ENCODE measurements at regions not wholly inside any gene's neighbourhood (a gene's known extent, or its start where the extent isn't known, plus 50 kb on each side); places are given as distances from the start of the nearest gene placed in this dataset.

DNA sequence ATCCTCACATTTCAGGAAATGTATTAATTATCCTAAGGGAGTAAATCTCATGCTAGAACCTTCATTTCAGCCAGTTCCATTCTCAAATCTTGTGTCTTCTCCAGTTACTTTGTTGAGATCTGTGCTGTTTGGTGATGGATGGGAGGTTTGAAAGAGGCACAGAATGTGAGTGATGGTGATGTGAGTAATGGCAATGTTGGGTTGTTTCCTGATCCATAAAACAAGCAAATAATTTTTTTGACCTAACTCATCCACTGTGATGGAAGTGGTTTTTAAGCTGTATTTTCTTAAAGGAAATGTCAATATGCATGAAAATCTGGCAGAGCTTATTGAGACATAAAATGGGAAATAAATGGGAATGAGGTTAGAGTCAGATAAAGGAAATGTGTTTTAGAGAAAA lies 214.7 kb downstream of the CHRM3 start (continued):
- TF ChIP-seq ZNF114 (CRISPR knock-in tag; IDR thresholded peaks at IDR 0.05) (no peak), POLR2AphosphoS5 (IDR thresholded peaks at IDR 0.05; ENCODE audit: low read depth) (no peak), STAT1 (IDR thresholded peaks at IDR 0.05; ENCODE audit: unreplicated experiment) (no peak), ZNF331 (CRISPR knock-in tag; IDR thresholded peaks at IDR 0.05; ENCODE audit: low read depth) (no peak)
- TF ChIP-seq, protein P1, sequence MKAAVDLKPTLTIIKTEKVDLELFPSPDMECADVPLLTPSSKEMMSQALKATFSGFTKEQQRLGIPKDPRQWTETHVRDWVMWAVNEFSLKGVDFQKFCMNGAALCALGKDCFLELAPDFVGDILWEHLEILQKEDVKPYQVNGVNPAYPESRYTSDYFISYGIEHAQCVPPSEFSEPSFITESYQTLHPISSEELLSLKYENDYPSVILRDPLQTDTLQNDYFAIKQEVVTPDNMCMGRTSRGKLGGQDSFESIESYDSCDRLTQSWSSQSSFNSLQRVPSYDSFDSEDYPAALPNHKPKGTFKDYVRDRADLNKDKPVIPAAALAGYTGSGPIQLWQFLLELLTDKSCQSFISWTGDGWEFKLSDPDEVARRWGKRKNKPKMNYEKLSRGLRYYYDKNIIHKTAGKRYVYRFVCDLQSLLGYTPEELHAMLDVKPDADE (IDR thresholded peaks at IDR 0.05), result no peak

DNA sequence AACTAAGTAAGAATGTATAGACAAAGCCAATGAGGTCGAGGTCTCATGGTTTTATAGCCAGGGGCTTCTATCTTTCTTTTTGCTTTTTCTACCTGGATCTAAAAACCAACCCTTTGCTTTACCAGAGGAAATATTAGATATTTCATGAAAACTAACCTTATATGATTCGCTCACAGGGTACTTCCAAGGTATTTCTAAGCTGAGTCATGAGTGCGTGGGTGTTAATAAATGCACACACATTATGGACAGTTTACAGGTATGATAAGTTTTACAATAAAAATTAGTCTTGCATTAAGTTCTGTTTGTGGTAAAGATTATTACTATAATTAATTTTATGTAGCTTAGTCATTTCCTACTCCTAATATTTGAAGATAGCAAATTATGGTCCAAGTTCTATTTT lies 217.2 kb downstream of the CHRM3 start:
- Histone ChIP-seq H3K4me1 (ENCODE audit: insufficient read depth) (peaks cover 6% of the 10 kb centered on the region), H3K9me2 (ENCODE audit: insufficient read depth) (no peaks in the 10 kb centered on the region), H3K27ac (ENCODE audit: low read depth) (no peak overlapping the region), H4K20me1 (replicated peaks; ENCODE audit: insufficient read depth) (no peaks in the 10 kb centered on the region), H3K79me2 (replicated peaks; ENCODE audit: insufficient read depth) (no peaks in the 10 kb centered on the region), H2AFZ (no peak overlapping the region), H3F3A (replicated peaks; ENCODE audit: low read depth) (no peaks in the 10 kb centered on the region), H3K27me3 (ENCODE audit: insufficient read depth) (no peaks in the 10 kb centered on the region), H3K4me3 (no peak overlapping the region), H3K4me2 (no peak overlapping the region), H3K36me3 (ENCODE audit: insufficient read depth) (no peaks in the 10 kb centered on the region)
- Mint-ChIP-seq H3K9me3 (no peaks in the 10 kb centered on the region), H3K4me3 (no peak overlapping the region), H3K4me1 (peaks cover 7% of the 10 kb centered on the region; the same call in 2 of the 3 replicates), H3K36me3 (ENCODE audit: low read depth) (no peaks in the 10 kb centered on the region), H3K27ac (no peak overlapping the region), H3K27me3 (ENCODE audit: insufficient read depth, low read depth, poor library complexity) (no peaks in the 10 kb centered on the region)
- DNase-seq (ENCODE audit: low spot score), result no peak
- TF ChIP-seq EZH2 (IDR thresholded peaks at IDR 0.05; ENCODE audit: low read depth, unreplicated experiment) (no peak), ZNF114 (CRISPR knock-in tag; IDR thresholded peaks at IDR 0.05) (no peak), POLR2AphosphoS5 (IDR thresholded peaks at IDR 0.05; ENCODE audit: low read depth) (no peak), CREB1 (CRISPR knock-in tag; IDR thresholded peaks at IDR 0.05; ENCODE audit: low read depth) (no peak)
- TF ChIP-seq, protein P2, sequence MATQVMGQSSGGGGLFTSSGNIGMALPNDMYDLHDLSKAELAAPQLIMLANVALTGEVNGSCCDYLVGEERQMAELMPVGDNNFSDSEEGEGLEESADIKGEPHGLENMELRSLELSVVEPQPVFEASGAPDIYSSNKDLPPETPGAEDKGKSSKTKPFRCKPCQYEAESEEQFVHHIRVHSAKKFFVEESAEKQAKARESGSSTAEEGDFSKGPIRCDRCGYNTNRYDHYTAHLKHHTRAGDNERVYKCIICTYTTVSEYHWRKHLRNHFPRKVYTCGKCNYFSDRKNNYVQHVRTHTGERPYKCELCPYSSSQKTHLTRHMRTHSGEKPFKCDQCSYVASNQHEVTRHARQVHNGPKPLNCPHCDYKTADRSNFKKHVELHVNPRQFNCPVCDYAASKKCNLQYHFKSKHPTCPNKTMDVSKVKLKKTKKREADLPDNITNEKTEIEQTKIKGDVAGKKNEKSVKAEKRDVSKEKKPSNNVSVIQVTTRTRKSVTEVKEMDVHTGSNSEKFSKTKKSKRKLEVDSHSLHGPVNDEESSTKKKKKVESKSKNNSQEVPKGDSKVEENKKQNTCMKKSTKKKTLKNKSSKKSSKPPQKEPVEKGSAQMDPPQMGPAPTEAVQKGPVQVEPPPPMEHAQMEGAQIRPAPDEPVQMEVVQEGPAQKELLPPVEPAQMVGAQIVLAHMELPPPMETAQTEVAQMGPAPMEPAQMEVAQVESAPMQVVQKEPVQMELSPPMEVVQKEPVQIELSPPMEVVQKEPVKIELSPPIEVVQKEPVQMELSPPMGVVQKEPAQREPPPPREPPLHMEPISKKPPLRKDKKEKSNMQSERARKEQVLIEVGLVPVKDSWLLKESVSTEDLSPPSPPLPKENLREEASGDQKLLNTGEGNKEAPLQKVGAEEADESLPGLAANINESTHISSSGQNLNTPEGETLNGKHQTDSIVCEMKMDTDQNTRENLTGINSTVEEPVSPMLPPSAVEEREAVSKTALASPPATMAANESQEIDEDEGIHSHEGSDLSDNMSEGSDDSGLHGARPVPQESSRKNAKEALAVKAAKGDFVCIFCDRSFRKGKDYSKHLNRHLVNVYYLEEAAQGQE (IDR thresholded peaks at IDR 0.05; ENCODE audit: unreplicated experiment), result no peak
- ATAC-seq, result no peak

DNA sequence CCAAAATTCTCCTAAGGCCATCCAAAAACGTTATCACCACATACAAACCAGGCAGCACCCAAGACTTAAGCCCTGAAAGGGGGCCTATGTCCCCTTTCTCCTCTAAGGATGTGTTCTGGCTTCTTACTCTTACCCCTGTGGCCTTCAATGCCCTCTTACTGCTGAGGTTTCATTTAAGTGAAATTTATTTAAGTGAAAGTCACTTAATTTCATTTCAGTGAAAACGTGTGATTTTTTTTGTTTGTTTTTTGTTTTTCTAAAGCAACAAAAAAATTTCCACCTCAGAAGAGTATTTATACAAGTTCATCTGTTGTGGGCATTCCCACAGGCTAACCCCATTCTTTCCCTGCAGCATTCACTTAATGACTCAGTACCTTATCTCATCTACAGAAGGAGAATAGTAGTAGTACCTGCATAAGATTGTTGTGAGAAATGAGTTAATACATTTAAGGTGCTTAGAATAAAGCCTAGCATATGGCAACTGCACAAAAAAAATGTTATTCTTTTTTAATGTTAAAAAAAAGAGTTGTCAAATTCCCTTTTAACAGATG lies 220.6 kb downstream of the CHRM3 start:
- H3K9me2 ChIP-seq (ENCODE audit: insufficient read depth), result no peaks in the 10 kb centered on the region
- Mint-ChIP-seq H3K4me1 (peaks cover 8% of the 10 kb centered on the region; the same call in 2 of the 3 replicates), H3K27me3 (ENCODE audit: insufficient read depth, low read depth, poor library complexity) (peaks cover 3% of the 10 kb centered on the region), H3K4me3 (no peak overlapping the region), H3K36me3 (ENCODE audit: low read depth) (no peaks in the 10 kb centered on the region), H3K27ac (no peak overlapping the region), H3K9me3 (no peaks in the 10 kb centered on the region)
- DNase-seq (ENCODE audit: low spot score) (no peak), ATAC-seq (peak; percentile 39; the same call in 2 of the 3 replicates)
- TF ChIP-seq ZNF114 (CRISPR knock-in tag; IDR thresholded peaks at IDR 0.05), result no peak
- TF ChIP-seq, protein P3, sequence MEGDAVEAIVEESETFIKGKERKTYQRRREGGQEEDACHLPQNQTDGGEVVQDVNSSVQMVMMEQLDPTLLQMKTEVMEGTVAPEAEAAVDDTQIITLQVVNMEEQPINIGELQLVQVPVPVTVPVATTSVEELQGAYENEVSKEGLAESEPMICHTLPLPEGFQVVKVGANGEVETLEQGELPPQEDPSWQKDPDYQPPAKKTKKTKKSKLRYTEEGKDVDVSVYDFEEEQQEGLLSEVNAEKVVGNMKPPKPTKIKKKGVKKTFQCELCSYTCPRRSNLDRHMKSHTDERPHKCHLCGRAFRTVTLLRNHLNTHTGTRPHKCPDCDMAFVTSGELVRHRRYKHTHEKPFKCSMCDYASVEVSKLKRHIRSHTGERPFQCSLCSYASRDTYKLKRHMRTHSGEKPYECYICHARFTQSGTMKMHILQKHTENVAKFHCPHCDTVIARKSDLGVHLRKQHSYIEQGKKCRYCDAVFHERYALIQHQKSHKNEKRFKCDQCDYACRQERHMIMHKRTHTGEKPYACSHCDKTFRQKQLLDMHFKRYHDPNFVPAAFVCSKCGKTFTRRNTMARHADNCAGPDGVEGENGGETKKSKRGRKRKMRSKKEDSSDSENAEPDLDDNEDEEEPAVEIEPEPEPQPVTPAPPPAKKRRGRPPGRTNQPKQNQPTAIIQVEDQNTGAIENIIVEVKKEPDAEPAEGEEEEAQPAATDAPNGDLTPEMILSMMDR (conservative IDR thresholded peaks at IDR 0.05; ENCODE audit: low read depth in 2 of 2), result no peak
- TF ChIP-seq ZNF331 (CRISPR knock-in tag; IDR thresholded peaks at IDR 0.05; ENCODE audit: low read depth), result no peak
- H4K20me1 ChIP-seq (replicated peaks; ENCODE audit: insufficient read depth), result no peaks in the 10 kb centered on the region
- H3K4me1 ChIP-seq (ENCODE audit: insufficient read depth), result peaks cover 6% of the 10 kb centered on the region; the same call in 1 of the 2 replicates
- no peak overlapping the region for H3K4me3 ChIP-seq
- no peaks in the 10 kb centered on the region for H3F3A ChIP-seq (replicated peaks; ENCODE audit: low read depth)
- H2AFZ ChIP-seq, result no peak overlapping the region
- no peaks in the 10 kb centered on the region for H3K79me2 ChIP-seq (replicated peaks; ENCODE audit: insufficient read depth)
- H3K36me3 ChIP-seq (ENCODE audit: insufficient read depth), result no peaks in the 10 kb centered on the region
- H3K4me2 ChIP-seq, result no peak overlapping the region
- no peaks in the 10 kb centered on the region for H3K27me3 ChIP-seq (ENCODE audit: insufficient read depth)
- no peak overlapping the region for H3K27ac ChIP-seq (ENCODE audit: low read depth)

Data from GM23338 (cell line).